Tibial nerve (tissue), 4 donors: ENCODE measurements at regions not wholly inside any gene's neighbourhood (a gene's known extent, or its start where the extent isn't known, plus 50 kb on each side); places are given as distances from the start of the nearest gene placed in this dataset.

Experiments used
- DNase-seq, 2 donors: peaks; one replicate each; pipeline ENCODE4 v3.0.0-alpha.2; 2019; ENCODE audit warnings: low spot score in 2 of 2
- H3K27ac ChIP-seq, 4 donors: fragments of 200-600 bp; sonication (generic) in 3 of 4; one replicate each; pipeline ENCODE4 v1.5.1; 2017 to 2019; ENCODE audit warnings: mild to moderate bottlenecking in 1 of 4
- H3K27me3 ChIP-seq, 2 donors: fragments of 200-600 bp; sonication (generic) in 1 of 2; one replicate each; pipeline versions ENCODE4 v1.5.1 to v1.6.0; 2017 to 2019
- H3K36me3 ChIP-seq, 3 donors: fragments of 200-600 bp; sonication (generic); one replicate each; pipeline ENCODE4 v1.5.1; 2018 to 2019
- H3K4me1 ChIP-seq, 4 donors: fragments of 200-600 bp; sonication (generic) in 3 of 4; one replicate each; pipeline ENCODE4 v1.5.1; 2017 to 2019
- H3K4me3 ChIP-seq, 4 donors: fragments of 200-600 bp; sonication (generic) in 3 of 4; one replicate each; pipeline ENCODE4 v1.5.1; 2017 to 2019; ENCODE audit warnings: mild to moderate bottlenecking in 1 of 4, moderate library complexity in 1 of 4
- H3K9me3 ChIP-seq, 4 donors: fragments of 200-600 bp; sonication (generic) in 3 of 4; one replicate each; pipeline ENCODE4 v1.5.1; 2017 to 2019
- EP300 ChIP-seq, 2 donors: sonication (generic); formaldehyde crosslinking; IDR thresholded peaks; one replicate each; pipeline ENCODE4 v1.6.1; 2017; ENCODE audit warnings: antibody characterized with exemption in 2 of 2, mild to moderate bottlenecking in 1 of 2
- POLR2A ChIP-seq, 2 donors: fragments of 450-650 bp; IDR thresholded peaks; one replicate each; pipeline ENCODE4 v1.6.1; 2017; ENCODE audit warnings: antibody characterized with exemption in 2 of 2, mild to moderate bottlenecking in 2 of 2, moderate library complexity in 2 of 2
- WGBS, 2 donors: methylation state at CpG; one replicate each; pipeline ENCODE4 v1.1.5; 2018; 5-methylcytosine and 5-hydroxymethylcytosine counted together
- TF ChIP-seq, protein P1 (sequence below), 5 experiments: fragments of 200-600 bp in 3 of 5; fragments of 450-650 bp in 2 of 5; sonication (generic) in 3 of 5; IDR thresholded peaks; one replicate each; pipeline ENCODE4 v1.5.1; 2016 to 2019; ENCODE audit warnings: antibody characterized with exemption in 5 of 5, mild to moderate bottlenecking in 3 of 5, moderate library complexity in 2 of 5

DNA sequence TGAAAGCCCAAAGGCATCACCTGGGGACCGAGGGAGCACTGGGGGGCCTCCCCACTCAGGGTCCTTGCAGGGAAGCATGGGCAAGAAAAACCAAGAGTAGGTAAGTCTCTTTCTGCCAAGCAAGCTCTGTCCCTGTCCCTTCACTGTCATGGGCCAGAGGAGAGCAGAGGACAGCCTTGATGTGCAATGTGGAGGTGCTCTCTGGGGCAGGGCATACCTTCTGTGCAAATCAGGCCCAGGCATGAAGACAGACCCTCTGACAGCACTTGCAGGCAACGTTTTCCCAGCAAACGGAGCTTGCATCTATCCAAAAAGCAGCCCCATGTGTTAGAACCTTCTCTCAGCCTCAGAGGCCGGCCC is 192.5 kb upstream of the PWP1 start:
- Histone ChIP-seq H3K27ac (peak overlapping the region in 1 of 4 donors; percentile 34), H3K27me3 (no peaks in the 10 kb centered on the region), H3K36me3 (no peaks in the 10 kb centered on the region), H3K9me3 (no peaks in the 10 kb centered on the region), H3K4me3 (no peak overlapping the region), H3K4me1 (peaks cover 0 to 3% (median 0%) of the 10 kb centered on the region in 4 donors)
- TF ChIP-seq POLR2A (IDR thresholded peaks at IDR 0.05) (no peak), EP300 (IDR thresholded peaks at IDR 0.05) (no peak)
- TF ChIP-seq, protein P1, sequence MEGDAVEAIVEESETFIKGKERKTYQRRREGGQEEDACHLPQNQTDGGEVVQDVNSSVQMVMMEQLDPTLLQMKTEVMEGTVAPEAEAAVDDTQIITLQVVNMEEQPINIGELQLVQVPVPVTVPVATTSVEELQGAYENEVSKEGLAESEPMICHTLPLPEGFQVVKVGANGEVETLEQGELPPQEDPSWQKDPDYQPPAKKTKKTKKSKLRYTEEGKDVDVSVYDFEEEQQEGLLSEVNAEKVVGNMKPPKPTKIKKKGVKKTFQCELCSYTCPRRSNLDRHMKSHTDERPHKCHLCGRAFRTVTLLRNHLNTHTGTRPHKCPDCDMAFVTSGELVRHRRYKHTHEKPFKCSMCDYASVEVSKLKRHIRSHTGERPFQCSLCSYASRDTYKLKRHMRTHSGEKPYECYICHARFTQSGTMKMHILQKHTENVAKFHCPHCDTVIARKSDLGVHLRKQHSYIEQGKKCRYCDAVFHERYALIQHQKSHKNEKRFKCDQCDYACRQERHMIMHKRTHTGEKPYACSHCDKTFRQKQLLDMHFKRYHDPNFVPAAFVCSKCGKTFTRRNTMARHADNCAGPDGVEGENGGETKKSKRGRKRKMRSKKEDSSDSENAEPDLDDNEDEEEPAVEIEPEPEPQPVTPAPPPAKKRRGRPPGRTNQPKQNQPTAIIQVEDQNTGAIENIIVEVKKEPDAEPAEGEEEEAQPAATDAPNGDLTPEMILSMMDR (IDR thresholded peaks at IDR 0.05) = no peak
- DNase-seq = no peak
- whole genome bisulfite sequencing, 2 donors = 74 to 76% methylated on average over 4 of the region's 4 CpGs

DNA sequence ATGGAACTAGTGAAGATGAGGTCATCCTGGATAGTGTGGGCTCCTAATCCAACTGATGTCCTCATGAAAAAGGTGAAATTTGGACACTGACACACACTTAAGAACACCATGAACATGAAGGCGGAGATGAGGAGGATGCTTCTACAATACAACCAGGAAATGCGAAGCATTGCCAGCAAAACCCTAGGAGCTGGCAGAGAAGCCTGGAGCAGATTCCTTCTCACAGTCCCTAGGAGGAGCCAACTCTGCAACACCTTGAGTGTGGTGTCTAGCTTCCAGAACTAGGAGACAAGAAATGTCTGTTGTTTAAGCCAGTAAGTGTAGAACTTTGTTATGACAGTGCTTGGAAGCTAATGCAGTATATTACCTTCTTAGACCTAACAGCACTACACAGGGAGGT is 191.9 kb upstream of the PWP1 start:
- DNase-seq = no peak
- WGBS, 2 donors = 84 to 91% methylated on average over 2 of the region's 2 CpGs
- Histone ChIP-seq H3K4me1 (peaks cover 0 to 3% (median 0%) of the 10 kb centered on the region in 4 donors), H3K27me3 (no peaks in the 10 kb centered on the region), H3K36me3 (no peaks in the 10 kb centered on the region), H3K9me3 (no peaks in the 10 kb centered on the region), H3K27ac (peak overlapping the region in 1 of 4 donors; percentile 34), H3K4me3 (no peak overlapping the region)
- TF ChIP-seq, protein P1 (IDR thresholded peaks at IDR 0.05) = no peak
- TF ChIP-seq EP300 (IDR thresholded peaks at IDR 0.05) (no peak), POLR2A (IDR thresholded peaks at IDR 0.05) (no peak)

DNA sequence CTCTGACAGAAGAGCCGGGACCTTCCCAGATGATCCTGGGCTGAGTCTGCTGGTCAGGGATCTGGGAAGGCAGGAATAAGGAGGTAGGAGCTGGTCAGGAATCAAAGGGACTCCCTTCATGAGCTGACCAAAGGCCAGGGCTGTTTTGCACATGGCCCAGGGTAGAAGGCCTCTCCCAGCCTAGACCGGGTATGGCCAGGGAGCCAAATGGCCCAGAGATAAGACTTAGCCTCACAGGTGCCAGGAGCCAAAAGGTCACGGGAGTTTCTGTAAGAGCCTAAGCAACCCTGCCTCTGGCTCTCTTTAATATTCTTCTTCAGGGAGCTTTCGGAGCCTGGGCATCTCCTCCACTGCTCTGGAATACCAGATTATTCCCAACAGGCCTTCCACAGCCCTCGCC is 191.3 kb upstream of the PWP1 start:
- no peaks in the 10 kb centered on the region for H3K9me3 ChIP-seq
- 90 to 91% methylated on average over 5 of the region's 5 CpGs for WGBS, 2 donors
- no peaks in the 10 kb centered on the region for H3K36me3 ChIP-seq
- TF ChIP-seq EP300 (IDR thresholded peaks at IDR 0.05) (no peak), POLR2A (IDR thresholded peaks at IDR 0.05) (no peak)
- TF ChIP-seq, protein P1 (IDR thresholded peaks at IDR 0.05) = no peak
- peaks cover 0 to 3% (median 0%) of the 10 kb centered on the region in 4 donors for H3K4me1 ChIP-seq
- H3K4me3 ChIP-seq = no peak overlapping the region
- H3K27me3 ChIP-seq = no peaks in the 10 kb centered on the region
- no peak for DNase-seq
- H3K27ac ChIP-seq = no peak overlapping the region

DNA sequence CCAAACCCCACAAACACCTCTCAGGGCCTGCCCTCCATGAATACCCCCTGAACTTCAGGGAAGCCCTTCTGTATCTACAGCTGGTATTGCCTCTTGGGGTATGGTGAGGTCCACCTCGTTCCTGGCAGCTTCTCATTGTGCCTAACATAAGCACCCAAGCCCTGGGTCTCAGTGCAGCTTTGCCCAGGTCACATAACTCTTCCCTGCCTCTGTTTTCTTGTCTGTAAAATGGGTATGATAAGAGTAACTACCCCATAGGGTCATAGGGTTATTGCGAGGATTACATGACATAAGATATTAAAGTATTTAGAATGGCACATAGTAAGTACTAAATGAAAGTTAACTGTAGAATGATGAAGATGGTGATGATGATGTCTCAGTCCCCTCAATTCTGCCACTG is 190.0 kb upstream of the PWP1 start:
- H3K27ac ChIP-seq = no peak overlapping the region
- no peak overlapping the region for H3K4me3 ChIP-seq
- no peaks in the 10 kb centered on the region for H3K27me3 ChIP-seq
- H3K36me3 ChIP-seq = no peaks in the 10 kb centered on the region
- peaks cover 0 to 3% (median 0%) of the 10 kb centered on the region in 4 donors for H3K4me1 ChIP-seq
- H3K9me3 ChIP-seq = no peaks in the 10 kb centered on the region
- TF ChIP-seq EP300 (IDR thresholded peaks at IDR 0.05) (no peak), POLR2A (IDR thresholded peaks at IDR 0.05) (no peak)
- TF ChIP-seq, protein P1 (IDR thresholded peaks at IDR 0.05) = no peak
- no peak for DNase-seq
- WGBS, 2 donors = 81 to 82% methylated on average over 2 of the region's 2 CpGs

DNA sequence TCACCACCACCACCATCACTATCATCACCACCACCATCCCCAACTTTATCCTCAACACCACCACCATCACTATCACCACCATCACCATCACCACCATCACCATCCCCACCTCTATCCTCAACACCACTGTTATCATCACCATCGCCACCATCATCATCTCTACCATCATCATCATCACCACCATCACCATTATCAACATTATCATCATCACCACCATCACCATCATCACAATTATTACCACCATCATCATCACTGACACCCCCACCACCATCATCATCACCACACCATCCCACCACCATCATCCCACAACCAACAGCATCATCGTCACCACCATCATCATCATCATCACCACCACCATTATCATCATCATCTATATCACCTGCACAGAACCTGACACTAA is 188.4 kb upstream of the PWP1 start:
- TF ChIP-seq POLR2A (IDR thresholded peaks at IDR 0.05) (no peak), EP300 (IDR thresholded peaks at IDR 0.05) (no peak)
- TF ChIP-seq, protein P1 (IDR thresholded peaks at IDR 0.05) = no peak
- 93 to 95% methylated on average over 2 of the region's 2 CpGs for WGBS, 2 donors
- H3K9me3 ChIP-seq = no peaks in the 10 kb centered on the region
- no peak overlapping the region for H3K27ac ChIP-seq
- DNase-seq = no peak
- peaks cover 0 to 3% (median 0%) of the 10 kb centered on the region in 4 donors for H3K4me1 ChIP-seq
- no peak overlapping the region for H3K4me3 ChIP-seq
- H3K27me3 ChIP-seq = no peaks in the 10 kb centered on the region
- no peaks in the 10 kb centered on the region for H3K36me3 ChIP-seq
